ENCODE measurements at regions not wholly inside any gene's neighbourhood (a gene's known extent, or its start where the extent isn't known, plus 50 kb on each side); places are given as distances from the start of the nearest gene placed in this dataset.

DNA sequence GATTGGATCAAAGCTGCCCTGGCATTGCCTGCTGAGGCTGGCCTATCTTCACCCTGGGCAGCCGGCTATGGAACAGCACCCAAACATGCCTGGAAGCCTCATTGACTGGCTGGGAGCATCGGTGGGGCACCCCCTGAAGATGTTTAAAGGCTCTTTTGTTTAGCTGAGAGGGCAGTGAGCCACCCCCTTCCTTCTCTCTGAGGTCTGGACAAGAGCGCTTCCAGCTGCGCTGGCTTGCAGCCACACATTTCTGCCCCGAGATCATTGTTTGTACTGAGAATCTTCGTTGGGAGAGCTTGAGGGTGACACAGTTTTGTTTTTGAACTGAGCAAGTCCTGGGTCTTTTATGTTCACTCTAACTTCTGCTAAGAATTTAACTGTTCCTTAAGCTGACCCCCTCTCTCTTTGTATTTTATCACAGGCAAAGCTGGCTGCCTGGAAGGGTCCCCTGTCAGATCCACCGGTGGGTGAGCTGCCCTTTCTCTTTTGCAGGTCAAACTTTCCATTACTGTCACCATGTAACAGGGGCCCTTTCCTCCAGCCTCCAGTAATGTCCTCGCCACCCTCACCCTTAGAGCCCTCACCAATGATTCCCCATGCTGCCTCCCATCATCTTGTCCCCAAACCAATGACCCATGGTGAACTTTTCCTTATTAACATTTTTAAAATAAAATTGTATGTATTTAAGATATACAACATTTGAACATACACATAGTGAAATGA lies 212.2 kb downstream of the KIF26A start:
- DNase-seq (ENCODE audit: low read depth): no peak
- TF ChIP-seq, protein P1, sequence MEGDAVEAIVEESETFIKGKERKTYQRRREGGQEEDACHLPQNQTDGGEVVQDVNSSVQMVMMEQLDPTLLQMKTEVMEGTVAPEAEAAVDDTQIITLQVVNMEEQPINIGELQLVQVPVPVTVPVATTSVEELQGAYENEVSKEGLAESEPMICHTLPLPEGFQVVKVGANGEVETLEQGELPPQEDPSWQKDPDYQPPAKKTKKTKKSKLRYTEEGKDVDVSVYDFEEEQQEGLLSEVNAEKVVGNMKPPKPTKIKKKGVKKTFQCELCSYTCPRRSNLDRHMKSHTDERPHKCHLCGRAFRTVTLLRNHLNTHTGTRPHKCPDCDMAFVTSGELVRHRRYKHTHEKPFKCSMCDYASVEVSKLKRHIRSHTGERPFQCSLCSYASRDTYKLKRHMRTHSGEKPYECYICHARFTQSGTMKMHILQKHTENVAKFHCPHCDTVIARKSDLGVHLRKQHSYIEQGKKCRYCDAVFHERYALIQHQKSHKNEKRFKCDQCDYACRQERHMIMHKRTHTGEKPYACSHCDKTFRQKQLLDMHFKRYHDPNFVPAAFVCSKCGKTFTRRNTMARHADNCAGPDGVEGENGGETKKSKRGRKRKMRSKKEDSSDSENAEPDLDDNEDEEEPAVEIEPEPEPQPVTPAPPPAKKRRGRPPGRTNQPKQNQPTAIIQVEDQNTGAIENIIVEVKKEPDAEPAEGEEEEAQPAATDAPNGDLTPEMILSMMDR (conservative IDR thresholded peaks at IDR 0.05; ENCODE audit: low read length): no peak

GRCh38 chr14:104351849-104352492 lies 213.6 kb downstream of the KIF26A start:
- no peak for DNase-seq (ENCODE audit: low read depth)
- TF ChIP-seq, protein P1 (conservative IDR thresholded peaks at IDR 0.05; ENCODE audit: low read length): no peak

More for the DNA sequence above, 212.2 kb downstream of the KIF26A start:
- no peak overlapping the region for H3K4me3 ChIP-seq (ENCODE audit: low read length)

DNA sequence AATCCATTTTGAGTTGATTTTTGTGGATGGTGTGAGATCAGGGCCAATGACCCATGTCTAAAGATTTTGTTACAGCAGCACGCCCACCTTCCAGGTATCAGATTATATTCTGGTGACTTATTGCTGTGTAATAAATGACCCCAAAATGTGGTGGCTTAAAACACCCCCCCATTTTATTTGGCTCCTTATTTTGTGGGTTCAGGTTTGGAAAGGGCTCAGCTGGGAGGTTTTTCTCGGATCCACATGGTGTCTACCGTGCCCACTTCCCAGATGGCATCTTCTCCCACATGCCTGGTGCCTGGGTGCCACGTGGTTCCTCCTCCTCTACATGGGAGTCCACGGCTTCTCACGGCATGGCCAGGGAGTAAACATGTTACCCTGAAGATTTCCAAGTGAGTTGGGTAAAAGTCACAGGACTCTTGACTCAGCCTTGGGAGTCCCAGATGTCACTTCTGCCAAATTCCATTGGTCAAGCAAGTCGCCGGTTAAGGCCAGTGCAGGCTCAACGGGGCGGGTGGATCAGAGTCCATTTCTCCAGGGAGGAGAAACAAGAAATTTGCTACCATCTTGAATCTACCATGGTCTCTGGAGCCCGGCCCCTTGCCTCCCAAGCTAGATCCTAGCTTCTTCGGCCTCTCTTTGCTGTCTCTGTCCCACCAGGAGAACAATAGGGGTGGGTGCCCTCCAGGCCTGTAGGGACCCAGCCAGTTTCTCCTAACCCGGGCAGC lies 214.3 kb downstream of the KIF26A start:
- no peak overlapping the region for H3K4me3 ChIP-seq (ENCODE audit: low read length)
- DNase-seq (ENCODE audit: low read depth): no peak
- TF ChIP-seq, protein P1 (conservative IDR thresholded peaks at IDR 0.05; ENCODE audit: low read length): no peak

More at GRCh38 chr14:104351849-104352492, 213.6 kb downstream of the KIF26A start:
- H3K4me3 ChIP-seq (ENCODE audit: low read length): no peak overlapping the region

- TF ChIP-seq, protein P1 (conservative IDR thresholded peaks at IDR 0.05; ENCODE audit: low read length): no peak
- DNase-seq (ENCODE audit: low read depth): no peak
- no peak overlapping the region for H3K4me3 ChIP-seq (ENCODE audit: low read length)
Measured at GRCh38 chr14:104353221-104353920, 215.0 kb downstream of the KIF26A start.

DNA sequence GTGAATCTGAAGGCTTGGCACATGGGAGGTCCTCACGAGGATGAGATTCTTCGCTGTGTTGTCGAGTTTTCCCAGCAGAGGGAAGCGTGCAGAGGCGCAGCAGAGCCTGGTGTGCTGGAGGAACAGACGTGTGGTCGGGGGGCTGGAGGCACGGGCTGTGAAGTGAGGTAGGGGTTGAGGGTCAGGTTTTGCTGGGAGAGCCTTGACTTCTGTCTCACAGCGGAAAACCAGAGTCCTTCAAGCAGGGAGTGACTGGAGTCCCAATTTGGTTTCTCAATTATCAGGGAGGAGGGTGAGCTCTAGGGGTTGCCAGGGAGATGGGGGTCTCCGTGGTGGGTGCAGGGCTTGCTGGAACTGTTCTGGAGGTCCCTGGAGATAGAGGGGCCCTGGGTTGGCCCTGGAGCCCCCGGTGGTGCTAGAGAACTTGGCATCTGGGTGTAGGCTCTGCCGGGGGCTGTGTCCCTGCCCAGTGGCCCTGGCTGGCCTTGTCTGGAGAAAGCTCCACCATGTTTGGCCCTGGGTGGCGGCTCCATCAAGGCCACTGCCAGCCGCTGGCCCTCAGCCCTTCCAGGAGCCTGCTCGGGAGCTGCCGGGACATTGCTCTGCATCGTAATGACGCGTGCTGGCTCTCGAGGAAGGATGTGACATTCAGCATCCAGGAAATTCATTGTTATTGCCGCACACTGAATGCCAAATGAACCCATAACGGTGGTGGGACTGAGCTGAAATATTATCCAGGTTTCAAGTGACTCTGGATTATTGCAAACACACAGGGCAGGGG lies 215.7 kb downstream of the KIF26A start:
- no peak overlapping the region for H3K4me3 ChIP-seq (ENCODE audit: low read length)
- TF ChIP-seq, protein P1 (conservative IDR thresholded peaks at IDR 0.05; ENCODE audit: low read length): no peak
- DNase-seq (ENCODE audit: low read depth): no peak

All from AG10803 (cell line).